HepG2 (cell line): ENCODE measurements at regions not wholly inside any gene's neighbourhood (a gene's known extent, or its start where the extent isn't known, plus 50 kb on each side); places are given as distances from the start of the nearest gene placed in this dataset.

ENCODE experiments used
- ATAC-seq: fragments of 200-7000 bp; cut with Tn5 transposase; 3 replicates; pipeline ENCODE4 v1.9.1; 2020; ENCODE audit warnings: mild to moderate bottlenecking, moderate library complexity
- BruUV-seq: library from RNA; stranded (reverse); fragments of 400-500 nt; replicated peaks from 2 replicates; lab custom pipeline; 2021; lab: Mats Ljungman, UMichigan
- CTCF ChIA-PET: fragments of 300-600 bp; formaldehyde crosslinking; extraction: SDS; loops from one replicate; lab custom pipeline; 2021; ENCODE audit warnings: low total read pairs, inconsistent platforms, low intra/inter-chr PET ratio; lab: Yijun Ruan, JAX
- POLR2A ChIA-PET: fragments of 350-600 bp; sonication (Branson Sonifier 250); formaldehyde crosslinking; loops from one replicate; lab custom pipeline; 2020; ENCODE audit warnings: antibody characterized with exemption, inconsistent platforms; lab: Yijun Ruan, JAX
- DNase-seq: peaks from one replicate; pipeline ENCODE4 v3.0.0-alpha.2; 2015; ENCODE audit warnings: low spot score
- FAIRE-seq: peaks from 3 replicates; lab custom pipeline; 2011; peaks lifted over from hg19 to GRCh38; lab: Jason Lieb, UNC
- H2AFZ ChIP-seq: one replicate; pipeline ENCODE4 v1.6.1; 2011; ENCODE audit warnings: low read length, inconsistent platforms
- H3K27ac ChIP-seq: fragments of 300-600 bp; 3 replicates; pipeline ENCODE4 v1.8.0; 2011; ENCODE audit warnings: mixed run types, mild to moderate bottlenecking, mixed read lengths, low read length, inconsistent platforms; ENCODE audit not compliant: insufficient read depth; ENCODE audit errors: extremely low read length
- H3K27me3 ChIP-seq, 2 experiments: fragments of 200-600 bp in 1 of 2; 2 replicates in 1 of 2; 3 replicates in 1 of 2; pipeline versions ENCODE4 v1.6.0 to v1.8.0; 2011; ENCODE audit warnings: low read length in 2 of 2, mild to moderate bottlenecking in 2 of 2, moderate library complexity in 2 of 2, inconsistent platforms in 1 of 2; ENCODE audit not compliant: insufficient read depth in 2 of 2, control insufficient read depth in 1 of 2
- H3K36me3 ChIP-seq, 2 experiments: fragments of 200-600 bp in 1 of 2; replicated peaks in 1 of 2; 2 replicates in 1 of 2; 3 replicates in 1 of 2; pipeline versions ENCODE4 v1.5.1 to v1.8.0; 2011; ENCODE audit warnings: low read length in 2 of 2, inconsistent platforms in 1 of 2; ENCODE audit not compliant: insufficient read depth in 2 of 2, control insufficient read depth in 1 of 2
- H3K4me1 ChIP-seq: 2 replicates; pipeline ENCODE4 v1.5.1; 2012; ENCODE audit warnings: low read length, inconsistent platforms; ENCODE audit not compliant: insufficient read depth
- H3K4me2 ChIP-seq: 2 replicates; pipeline ENCODE4 v1.6.0; 2011; ENCODE audit warnings: low read depth, low read length, inconsistent platforms
- H3K4me3 ChIP-seq, 3 experiments: fragments of 200-600 bp in 1 of 3; sonication (generic), shearing (Covaris generic) in 1 of 3; replicated peaks in 1 of 3; 2 replicates each; pipeline ENCODE4 v1.5.1; 2011 to 2016; ENCODE audit warnings: low read length in 3 of 3, inconsistent platforms in 2 of 3, low read depth in 2 of 3, mild to moderate bottlenecking in 2 of 3, control low read depth in 1 of 3, mixed read lengths in 1 of 3; ENCODE audit not compliant: insufficient read depth in 1 of 3
- H3K79me2 ChIP-seq: one replicate; pipeline ENCODE4 v1.6.1; 2011; ENCODE audit warnings: low read length, inconsistent platforms; ENCODE audit not compliant: insufficient read depth
- H3K9ac ChIP-seq: 2 replicates; pipeline ENCODE4 v1.6.0; 2011; ENCODE audit warnings: mild to moderate bottlenecking, low read depth, low read length, inconsistent platforms; ENCODE audit not compliant: insufficient read depth
- H3K9me3 ChIP-seq: 2 replicates; pipeline ENCODE4 v1.5.1; 2012; ENCODE audit warnings: mild to moderate bottlenecking, low read length
- H4K20me1 ChIP-seq: 2 replicates; pipeline ENCODE4 v1.6.0; 2011; ENCODE audit warnings: inconsistent platforms, mild to moderate bottlenecking, low read length, moderate library complexity; ENCODE audit not compliant: insufficient read depth
- FOSL2 ChIP-seq: sonication (generic); formaldehyde crosslinking; IDR thresholded peaks from 2 replicates; pipeline ENCODE4 v1.4.0; 2020; ENCODE audit warnings: missing genetic modification reagents
- HNRNPK ChIP-seq: fragments of 200-400 bp; formaldehyde crosslinking; IDR thresholded peaks from 2 replicates; pipeline ENCODE4 v1.6.1; 2018; ENCODE audit warnings: low read length, low read depth, moderate library complexity, mild to moderate bottlenecking; ENCODE audit not compliant: poor library complexity, severe bottlenecking
- MTF2 ChIP-seq: sonication (generic); formaldehyde crosslinking; IDR thresholded peaks from 2 replicates; pipeline ENCODE4 v1.5.0; 2020; ENCODE audit warnings: missing genetic modification reagents, borderline replicate concordance
- ONECUT2 ChIP-seq: sonication (generic); formaldehyde crosslinking; IDR thresholded peaks from 2 replicates; pipeline ENCODE4 v1.4.0; 2020; ENCODE audit warnings: missing genetic modification reagents
- PAX8 ChIP-seq: sonication (generic); formaldehyde crosslinking; IDR thresholded peaks from 2 replicates; pipeline ENCODE4 v1.8.0; 2022; ENCODE audit warnings: mild to moderate bottlenecking, missing genetic modification reagents, borderline replicate concordance
- PPARG ChIP-seq: conservative IDR thresholded peaks from 2 replicates; pipeline ENCODE4 v1.6.1; 2016; ENCODE audit warnings: missing biosample characterization, missing genetic modification reagents
- REPIN1 ChIP-seq: sonication (generic); formaldehyde crosslinking; IDR thresholded peaks from 2 replicates; pipeline ENCODE4 v1.8.0; 2022; ENCODE audit warnings: missing genetic modification reagents, low read depth, mild to moderate bottlenecking, borderline replicate concordance
- ZNF460 ChIP-seq: sonication (generic); formaldehyde crosslinking; IDR thresholded peaks from 2 replicates; pipeline ENCODE4 v1.5.1; 2020; ENCODE audit warnings: missing genetic modification reagents, mild to moderate bottlenecking, borderline replicate concordance
- ZNF644 ChIP-seq: IDR thresholded peaks from 2 replicates; pipeline ENCODE4 v1.6.1; 2016; ENCODE audit warnings: low read depth
- ZNF709 ChIP-seq: sonication (generic); formaldehyde crosslinking; IDR thresholded peaks from 2 replicates; pipeline ENCODE4 v1.5.0; 2020; ENCODE audit warnings: mild to moderate bottlenecking, missing genetic modification reagents
- WGBS: methylation state at CpG from one replicate; pipeline ENCODE4 v1.1.6; 2017; ENCODE audit warnings: low lambda C conversion rate; 5-methylcytosine and 5-hydroxymethylcytosine counted together
- in situ Hi-C: cut with HindIII; loops from 2 replicates; pipeline ENCODE4 v1.10.0; 2017; ENCODE audit warnings: low pct_unique_long_range_greater_than_20kb; ENCODE audit not compliant: extremely low pct_ligation_motif_present
- intact Hi-C: fragments of 100-400 bp; cut with micrococcal nuclease; formaldehyde crosslinking; loops from one replicate; pipeline ENCODE4 v1.10.0; 2022; ENCODE audit not compliant: unreplicated experiment
- TF ChIP-seq, protein P1 (sequence below): sonication (generic); formaldehyde crosslinking; IDR thresholded peaks from 2 replicates; pipeline ENCODE4 v1.4.0; 2020; ENCODE audit warnings: missing genetic modification reagents

DNA sequence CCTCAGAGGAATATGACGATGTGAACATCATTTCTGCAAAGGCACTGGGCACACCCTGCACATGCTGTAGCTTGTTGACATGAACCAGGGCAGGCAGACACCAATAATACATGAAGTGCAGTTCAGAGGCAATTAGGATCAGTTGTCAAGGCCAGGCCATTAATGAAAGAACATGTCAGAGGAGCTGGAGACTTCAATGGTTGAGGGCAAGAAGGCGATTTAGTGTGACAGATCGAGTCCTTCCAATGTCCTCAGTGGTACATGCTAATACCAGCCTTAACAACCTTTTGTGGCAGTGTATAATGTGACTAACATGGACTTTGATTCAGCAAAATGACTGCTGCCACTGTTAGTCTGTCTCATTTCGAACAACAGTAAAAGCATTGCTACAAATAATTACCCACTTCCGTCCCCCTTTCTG lies 205.2 kb upstream of the NANOGP8 start:
- Histone ChIP-seq H3K36me3 (no peaks in the 10 kb centered on the region), H3K27ac (no peak overlapping the region), H3K4me1 (peaks cover 12% of the 10 kb centered on the region), H3K9ac (no peak overlapping the region), H4K20me1 (no peaks in the 10 kb centered on the region), H3K4me3 (no peak overlapping the region), H3K27me3 (no peaks in the 10 kb centered on the region), H2AFZ (no peak overlapping the region), H3K79me2 (no peaks in the 10 kb centered on the region), H3K9me3 (no peaks in the 10 kb centered on the region), H3K4me2 (no peak overlapping the region)
- POLR2A ChIA-PET, result no interaction called here
- FAIRE-seq, result no peak
- DNase-seq, result no peak
- ATAC-seq, result no peak
- 67% methylated on average over 5 of the region's 5 CpGs for WGBS
- TF ChIP-seq ONECUT2 (no peak), PAX8 (CRISPR knock-in tag) (no peak), HNRNPK (no peak), FOSL2 (CRISPR knock-in tag) (no peak), ZNF644 (CRISPR knock-in tag) (no peak), MTF2 (CRISPR knock-in tag) (no peak), ZNF460 (CRISPR knock-in tag) (no peak), REPIN1 (CRISPR knock-in tag) (no peak), PPARG (CRISPR knock-in tag) (no peak), ZNF709 (CRISPR knock-in tag) (no peak)
- TF ChIP-seq, protein P1, sequence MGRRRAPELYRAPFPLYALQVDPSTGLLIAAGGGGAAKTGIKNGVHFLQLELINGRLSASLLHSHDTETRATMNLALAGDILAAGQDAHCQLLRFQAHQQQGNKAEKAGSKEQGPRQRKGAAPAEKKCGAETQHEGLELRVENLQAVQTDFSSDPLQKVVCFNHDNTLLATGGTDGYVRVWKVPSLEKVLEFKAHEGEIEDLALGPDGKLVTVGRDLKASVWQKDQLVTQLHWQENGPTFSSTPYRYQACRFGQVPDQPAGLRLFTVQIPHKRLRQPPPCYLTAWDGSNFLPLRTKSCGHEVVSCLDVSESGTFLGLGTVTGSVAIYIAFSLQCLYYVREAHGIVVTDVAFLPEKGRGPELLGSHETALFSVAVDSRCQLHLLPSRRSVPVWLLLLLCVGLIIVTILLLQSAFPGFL (CRISPR knock-in tag), result no peak
- intact Hi-C loops, result no loop called here
- CTCF ChIA-PET, result interaction anchor here (2.9 kb wide), 1 partner anchor 154 kb away, joined by 34 read pairs; no protein-coding TSS in a partner anchor
- no TSS peak for BruUV-seq
- in situ Hi-C loops, result loop anchor here (25.0 kb wide), 1 partner anchor 1822 kb away; the partner anchor contains the start of gene MEIS2
